GM18526 (cell line): ENCODE measurements at regions not wholly inside any gene's neighbourhood (a gene's known extent, or its start where the extent isn't known, plus 50 kb on each side); places are given as distances from the start of the nearest gene placed in this dataset.
A peak's percentile ranks its signal among the peaks of the same experiment; 100 is the strongest.

Experiments used
- POLR2A ChIP-seq: IDR thresholded peaks from 3 replicates; pipeline ENCODE4 v1.6.1; 2011; ENCODE audit not compliant: insufficient read length; ENCODE audit errors: extremely low read depth

- no peak for TF ChIP-seq POLR2A
Measured at GRCh38 chr9:129414993-129415941, 205.6 kb downstream of the C9orf50 start.

- no peak for TF ChIP-seq POLR2A
Measured at GRCh38 chr9:129414377-129414992, 206.4 kb downstream of the C9orf50 start.

- peak; percentile 74 for TF ChIP-seq POLR2A
Measured at GRCh38 chr9:129413537-129414376, 207.1 kb downstream of the C9orf50 start.

GRCh38 chr9:129412814-129413536 is 207.9 kb downstream of the C9orf50 start:
- no peak for TF ChIP-seq POLR2A

GRCh38 chr9:129411501-129412175 is 209.3 kb downstream of the C9orf50 start:
- TF ChIP-seq POLR2A, result no peak

- no peak for TF ChIP-seq POLR2A
Measured at GRCh38 chr9:129410226-129410625, 210.7 kb downstream of the C9orf50 start.

- TF ChIP-seq POLR2A, result no peak
Measured at GRCh38 chr9:129408535-129409215, 212.2 kb downstream of the C9orf50 start.

GRCh38 chr9:129407905-129408452 is 212.9 kb downstream of the C9orf50 start:
- no peak for TF ChIP-seq POLR2A

GRCh38 chr9:129406278-129407225 is 214.3 kb downstream of the C9orf50 start:
- no peak for TF ChIP-seq POLR2A

- TF ChIP-seq POLR2A, result no peak
Measured at GRCh38 chr9:129405827-129406213, 215.1 kb downstream of the C9orf50 start.

- TF ChIP-seq POLR2A, result no peak
Measured at GRCh38 chr9:129405089-129405826, 215.6 kb downstream of the C9orf50 start.

- no peak for TF ChIP-seq POLR2A
Measured at GRCh38 chr9:129404621-129405020, 216.3 kb downstream of the C9orf50 start.
